GM23248 (cell line): ENCODE measurements at regions not wholly inside any gene's neighbourhood (a gene's known extent, or its start where the extent isn't known, plus 50 kb on each side); places are given as distances from the start of the nearest gene placed in this dataset.

Experiments used
- DNase-seq: peaks from one replicate; pipeline ENCODE4 v3.0.0-alpha.2; 2015
- H2AFZ ChIP-seq: fragments of 200-600 bp; sonication (generic); 2 replicates; pipeline ENCODE4 v1.6.1; 2016; ENCODE audit warnings: antibody characterized with exemption
- H3F3A ChIP-seq: fragments of 200-600 bp; sonication (generic); 2 replicates; pipeline ENCODE4 v1.6.1; 2016; ENCODE audit warnings: mild to moderate bottlenecking, antibody characterized with exemption, mixed run types; ENCODE audit not compliant: insufficient read depth
- H3K27ac ChIP-seq: fragments of 200-600 bp; sonication (generic); 2 replicates; pipeline ENCODE4 v1.5.1; 2016; ENCODE audit warnings: mild to moderate bottlenecking
- H3K27me3 ChIP-seq: fragments of 200-600 bp; sonication (generic); replicated peaks from 2 replicates; pipeline ENCODE4 v1.6.1; 2016; ENCODE audit warnings: mild to moderate bottlenecking; ENCODE audit not compliant: insufficient read depth
- H3K36me3 ChIP-seq: fragments of 200-600 bp; sonication (generic); 2 replicates; pipeline ENCODE4 v1.6.1; 2016; ENCODE audit warnings: low read depth, mild to moderate bottlenecking
- H3K4me1 ChIP-seq: fragments of 200-600 bp; sonication (generic); 2 replicates; pipeline ENCODE4 v1.6.1; 2016; ENCODE audit warnings: mild to moderate bottlenecking; ENCODE audit not compliant: insufficient read depth
- H3K4me2 ChIP-seq: fragments of 200-600 bp; sonication (generic); one replicate; pipeline ENCODE4 v1.6.1; 2016; ENCODE audit warnings: mild to moderate bottlenecking; ENCODE audit not compliant: unreplicated experiment
- H3K4me3 ChIP-seq: fragments of 200-600 bp; sonication (generic); 2 replicates; pipeline ENCODE4 v1.5.1; 2016; ENCODE audit warnings: mild to moderate bottlenecking
- H3K79me2 ChIP-seq: fragments of 200-600 bp; sonication (generic); 2 replicates; pipeline ENCODE4 v1.6.1; 2016; ENCODE audit warnings: mild to moderate bottlenecking; ENCODE audit not compliant: insufficient read depth
- H3K9ac ChIP-seq: fragments of 200-600 bp; sonication (generic); 2 replicates; pipeline ENCODE4 v1.6.1; 2016; ENCODE audit warnings: mild to moderate bottlenecking
- H3K9me2 ChIP-seq: fragments of 200-600 bp; sonication (generic); 2 replicates; pipeline ENCODE4 v1.6.1; 2016; ENCODE audit warnings: mixed run types, mild to moderate bottlenecking, moderate library complexity; ENCODE audit not compliant: insufficient read depth
- H3K9me3 ChIP-seq: fragments of 200-600 bp; sonication (generic); one replicate; pipeline ENCODE4 v1.6.1; 2017; ENCODE audit warnings: low read depth
- H4K20me1 ChIP-seq: fragments of 200-600 bp; sonication (generic); 2 replicates; pipeline ENCODE4 v1.6.0; 2016; ENCODE audit not compliant: insufficient read depth
- EZH2 ChIP-seq: fragments of 200-600 bp; sonication (generic); IDR thresholded peaks from 2 replicates; pipeline ENCODE4 v1.6.1; 2018; ENCODE audit warnings: antibody characterized with exemption, mild to moderate bottlenecking; ENCODE audit not compliant: insufficient read depth, poor library complexity, severe bottlenecking
- EZH2phosphoT487 ChIP-seq: fragments of 200-600 bp; sonication (generic); IDR thresholded peaks from 2 replicates; pipeline ENCODE4 v1.6.1; 2018; ENCODE audit warnings: antibody characterized with exemption, moderate library complexity, mild to moderate bottlenecking, low read depth; ENCODE audit not compliant: insufficient read depth
- WGBS, 2 experiments: methylation state at CpG; one replicate each; pipeline ENCODE4 v1.1.6; 2015 to 2017; ENCODE audit warnings: low lambda C conversion rate in 2 of 2, low coverage in 1 of 2; ENCODE audit errors: missing lambda C conversion rate in 2 of 2; 5-methylcytosine and 5-hydroxymethylcytosine counted together
- in situ Hi-C: fragments of 300-500 bp; cut with MboI; formaldehyde crosslinking; loops from 2 replicates; pipeline ENCODE4 v1.15.0; 2020

DNA sequence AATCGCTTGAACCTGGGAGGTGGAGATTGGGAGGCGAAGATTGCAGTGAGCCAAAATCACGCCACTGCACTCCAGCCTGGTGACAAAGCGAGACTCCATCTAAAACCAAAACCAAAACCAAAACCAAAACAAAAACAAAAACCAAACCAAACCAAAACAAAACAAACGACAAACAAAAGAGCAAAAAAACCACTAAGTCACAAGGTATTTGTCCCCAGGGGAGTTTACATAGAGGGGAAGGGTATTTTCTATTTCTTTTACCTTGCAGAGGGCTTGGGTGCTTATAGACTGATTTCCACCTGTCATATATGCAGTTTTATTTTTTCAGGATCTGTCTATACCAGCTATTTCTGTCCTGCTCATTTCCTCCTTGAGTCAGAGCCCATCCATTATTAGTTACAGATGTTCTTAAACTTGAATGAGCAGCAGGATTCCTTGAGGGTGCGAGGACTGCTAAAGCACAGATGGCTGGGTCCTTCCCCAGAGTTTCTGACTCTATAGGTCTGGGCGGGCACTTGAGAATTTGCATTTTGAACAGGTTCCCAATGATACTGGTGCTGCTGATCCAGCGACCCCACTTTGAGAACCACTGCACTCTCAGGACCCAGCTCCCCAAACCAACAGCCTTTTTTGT lies 102.2 kb upstream of the UXS1 start:
- no peak overlapping the region for H3K9ac ChIP-seq
- no peak overlapping the region for H2AFZ ChIP-seq
- H3K9me2 ChIP-seq = no peaks in the 10 kb centered on the region
- H3K4me1 ChIP-seq = no peaks in the 10 kb centered on the region
- no peaks in the 10 kb centered on the region for H3K36me3 ChIP-seq
- DNase-seq = peak; percentile 43
- H3K27ac ChIP-seq = no peak overlapping the region
- no peak overlapping the region for H3K4me3 ChIP-seq
- 28 to 30% methylated on average over 8 of the region's 8 CpGs for WGBS, 2 experiments
- H3F3A ChIP-seq = no peaks in the 10 kb centered on the region
- no peak overlapping the region for H3K4me2 ChIP-seq
- TF ChIP-seq EZH2 (no peak), EZH2phosphoT487 (no peak)
- no peaks in the 10 kb centered on the region for H3K27me3 ChIP-seq
- in situ Hi-C loops = no loop called here
- H4K20me1 ChIP-seq = no peaks in the 10 kb centered on the region
- no peaks in the 10 kb centered on the region for H3K9me3 ChIP-seq
- H3K79me2 ChIP-seq = no peaks in the 10 kb centered on the region

DNA sequence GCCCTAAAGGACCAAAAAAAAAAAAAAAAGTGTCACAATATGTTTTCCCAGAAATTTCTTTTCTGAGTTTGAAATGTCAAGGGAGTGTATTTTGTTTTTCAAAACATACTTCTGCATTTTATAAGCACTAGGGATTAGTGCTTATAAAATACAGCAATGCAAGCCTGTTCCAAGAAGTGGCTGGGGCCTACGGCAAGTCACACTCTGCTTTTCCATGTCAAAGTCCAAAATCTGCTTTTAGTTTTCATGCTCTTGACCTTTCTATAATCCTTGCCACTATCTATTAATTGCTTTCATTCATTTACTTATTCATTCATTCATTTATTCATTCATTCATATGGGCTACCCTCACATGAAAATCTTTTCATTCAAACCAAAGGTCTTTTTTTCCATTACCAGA lies 100.1 kb upstream of the UXS1 start:
- H3K9ac ChIP-seq = no peak overlapping the region
- H3K4me2 ChIP-seq = no peak overlapping the region
- WGBS, 2 experiments = 28 to 34% methylated on average over 1 of the region's 1 CpG
- no peaks in the 10 kb centered on the region for H3K79me2 ChIP-seq
- H3F3A ChIP-seq = no peaks in the 10 kb centered on the region
- H3K27me3 ChIP-seq = no peaks in the 10 kb centered on the region
- no peak overlapping the region for H3K27ac ChIP-seq
- H3K9me3 ChIP-seq = no peaks in the 10 kb centered on the region
- H3K36me3 ChIP-seq = no peaks in the 10 kb centered on the region
- H3K9me2 ChIP-seq = no peaks in the 10 kb centered on the region
- in situ Hi-C loops = no loop called here
- no peaks in the 10 kb centered on the region for H4K20me1 ChIP-seq
- TF ChIP-seq EZH2phosphoT487 = no peak
- no peak for TF ChIP-seq EZH2
- no peak overlapping the region for H2AFZ ChIP-seq
- DNase-seq = no peak
- no peak overlapping the region for H3K4me3 ChIP-seq
- no peaks in the 10 kb centered on the region for H3K4me1 ChIP-seq

- no peak overlapping the region for H3K4me3 ChIP-seq
Observed at GRCh38 chr2:106293271-106293783, 99.2 kb upstream of the UXS1 start.

DNA sequence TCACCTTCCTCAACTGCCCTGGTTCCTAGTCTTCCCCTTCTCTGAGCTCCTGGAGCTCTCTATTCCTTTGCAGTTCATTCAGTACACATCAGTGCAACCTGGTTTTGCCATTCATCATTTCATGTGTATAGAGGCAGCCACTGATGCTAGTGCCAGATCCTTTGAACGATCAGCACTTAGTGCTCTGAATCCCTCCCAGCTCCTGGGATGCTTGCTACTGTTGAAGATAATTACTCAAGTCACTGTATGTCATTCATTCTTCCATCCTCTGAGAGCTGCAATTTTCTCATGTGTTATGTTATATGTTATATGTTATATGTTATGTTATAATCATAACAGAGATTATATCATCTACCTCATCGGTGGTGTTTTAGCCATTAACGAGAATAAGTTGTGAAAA lies 98.5 kb upstream of the UXS1 start:
- no peak overlapping the region for H3K27ac ChIP-seq
- no peaks in the 10 kb centered on the region for H3F3A ChIP-seq
- in situ Hi-C loops = no loop called here
- WGBS, 2 experiments = 46 to 57% methylated on average over 3 of the region's 3 CpGs
- H3K27me3 ChIP-seq = no peaks in the 10 kb centered on the region
- no peaks in the 10 kb centered on the region for H4K20me1 ChIP-seq
- no peaks in the 10 kb centered on the region for H3K36me3 ChIP-seq
- H3K9ac ChIP-seq = no peak overlapping the region
- no peaks in the 10 kb centered on the region for H3K9me2 ChIP-seq
- no peaks in the 10 kb centered on the region for H3K79me2 ChIP-seq
- TF ChIP-seq EZH2phosphoT487 (no peak), EZH2 (no peak)
- no peak overlapping the region for H3K4me3 ChIP-seq
- no peak for DNase-seq
- no peaks in the 10 kb centered on the region for H3K4me1 ChIP-seq
- no peak overlapping the region for H3K4me2 ChIP-seq
- no peak overlapping the region for H2AFZ ChIP-seq
- no peaks in the 10 kb centered on the region for H3K9me3 ChIP-seq

More at GRCh38 chr2:106293271-106293783, 99.2 kb upstream of the UXS1 start:
- Histone ChIP-seq H4K20me1 (no peaks in the 10 kb centered on the region), H3K27me3 (no peaks in the 10 kb centered on the region), H3K27ac (no peak overlapping the region), H3K4me1 (no peaks in the 10 kb centered on the region), H3K4me2 (no peak overlapping the region), H3F3A (no peaks in the 10 kb centered on the region), H3K79me2 (no peaks in the 10 kb centered on the region), H3K9me2 (no peaks in the 10 kb centered on the region), H3K36me3 (no peaks in the 10 kb centered on the region), H3K9me3 (no peaks in the 10 kb centered on the region), H2AFZ (no peak overlapping the region), H3K9ac (no peak overlapping the region)
- 40 to 49% methylated on average over 2 of the region's 2 CpGs for WGBS, 2 experiments
- DNase-seq = no peak
- TF ChIP-seq EZH2phosphoT487 (no peak), EZH2 (no peak)
- in situ Hi-C loops = no loop called here
